ENCODE measurements at regions not wholly inside any gene's neighbourhood (a gene's known extent, or its start where the extent isn't known, plus 50 kb on each side); places are given as distances from the start of the nearest gene placed in this dataset.

- WGBS (ENCODE audit: extremely low coverage, insufficient read length, low lambda C conversion rate), result no CpG with 5 or more reads among the region's 1 CpG
- no peak overlapping the region for H3K27ac Mint-ChIP-seq
- H3K9me3 Mint-ChIP-seq, result no peaks in the 10 kb centered on the region
Observed at GRCh38 chr6:119481976-119482375, 132.4 kb upstream of the MAN1A1 start.

More at GRCh38 chr6:119481976-119482375, 132.4 kb upstream of the MAN1A1 start:
- Histone ChIP-seq H2AK5ac (ENCODE audit: insufficient read length, low read length) (no peak overlapping the region), H3K4ac (ENCODE audit: low read depth, low read length) (no peak overlapping the region), H4K5ac (ENCODE audit: insufficient read length, low read depth, low read length) (no peak overlapping the region), H3K4me2 (ENCODE audit: insufficient read depth, insufficient read length, low read length) (no peak overlapping the region), H3K79me2 (ENCODE audit: insufficient read depth, low read length) (no peaks in the 10 kb centered on the region), H3K4me1 (ENCODE audit: insufficient read depth, low read length) (no peaks in the 10 kb centered on the region), H4K20me1 (ENCODE audit: control insufficient read depth, insufficient read depth, insufficient read length) (no peaks in the 10 kb centered on the region), H3K9ac (ENCODE audit: extremely low read depth, insufficient read length, low read length) (no peak overlapping the region), H3K23ac (ENCODE audit: insufficient read length, low read depth, low read length) (no peak overlapping the region), H3K79me1 (ENCODE audit: insufficient read depth, low read depth, low read length, poor library complexity, severe bottlenecking) (no peaks in the 10 kb centered on the region), H2BK5ac (ENCODE audit: insufficient read length, low read length) (no peak overlapping the region), H3K27me3 (ENCODE audit: insufficient read depth, low read length) (no peaks in the 10 kb centered on the region), H2BK15ac (ENCODE audit: low read depth, low read length) (no peak overlapping the region), H3K9me3 (ENCODE audit: control insufficient read depth, low read depth, low read length) (no peaks in the 10 kb centered on the region), H2BK20ac (ENCODE audit: low read depth, low read length, poor library complexity, severe bottlenecking) (no peak overlapping the region), H3K14ac (ENCODE audit: insufficient read depth, low read length) (no peak overlapping the region), H4K91ac (ENCODE audit: insufficient read length, low read depth, low read length) (no peak overlapping the region), H3T11ph (ENCODE audit: low read length) (no peak overlapping the region), H2AFZ (ENCODE audit: low read length) (no peak overlapping the region), H3K27ac (ENCODE audit: insufficient read length, low read depth, low read length) (no peak overlapping the region), H4K8ac (replicated peaks; ENCODE audit: insufficient read length, low read depth, low read length) (no peak overlapping the region), H3K18ac (ENCODE audit: insufficient read length, low read depth, low read length) (no peak overlapping the region), H3K23me2 (ENCODE audit: insufficient read length, low read depth, low read length, poor library complexity, severe bottlenecking) (no peaks in the 10 kb centered on the region), H2BK120ac (ENCODE audit: low read depth, low read length, poor library complexity, severe bottlenecking) (no peak overlapping the region), H3K56ac (ENCODE audit: insufficient read length, low read depth, low read length) (no peak overlapping the region), H2BK12ac (ENCODE audit: insufficient read length, low read depth, low read length) (no peak overlapping the region)
- no peak for DNase-seq
- TF ChIP-seq CTCF (conservative IDR thresholded peaks at IDR 0.05), result no peak
- Mint-ChIP-seq H3K4me1 (no peaks in the 10 kb centered on the region), H3K27me3 (ENCODE audit: low read depth) (no peaks in the 10 kb centered on the region), H3K4me3 (no peak overlapping the region), H3K36me3 (ENCODE audit: insufficient read depth in 1 of 3, low read depth in 3 of 3) (no peaks in the 10 kb centered on the region)

Data from H9 (cell line).